HuH-7 (cell line): ENCODE measurements at regions not wholly inside any gene's neighbourhood (a gene's known extent, or its start where the extent isn't known, plus 50 kb on each side); places are given as distances from the start of the nearest gene placed in this dataset.

ENCODE experiments used
- DNase-seq: peaks from one replicate; pipeline ENCODE4 v3.0.0; 2011; ENCODE audit warnings: low spot score

GRCh38 chr3:148389916-148390315 is 307.8 kb upstream of the AGTR1 start:
- DNase-seq = no peak

GRCh38 chr3:148395821-148396220 is 301.9 kb upstream of the AGTR1 start:
- no peak for DNase-seq

GRCh38 chr3:148400754-148401153 is 296.9 kb upstream of the AGTR1 start:
- no peak for DNase-seq

GRCh38 chr3:148408667-148409066 is 289.0 kb upstream of the AGTR1 start:
- no peak for DNase-seq

GRCh38 chr3:148420242-148420641 is 277.5 kb upstream of the AGTR1 start:
- no peak for DNase-seq

- no peak for DNase-seq
Observed at GRCh38 chr3:148428862-148429605, 268.7 kb upstream of the AGTR1 start.

GRCh38 chr3:148433665-148434064 is 264.0 kb upstream of the AGTR1 start:
- DNase-seq = no peak

GRCh38 chr3:148435534-148435933 is 262.2 kb upstream of the AGTR1 start:
- DNase-seq = no peak

- DNase-seq = no peak
Observed at GRCh38 chr3:148439254-148439822, 258.4 kb upstream of the AGTR1 start.

- DNase-seq = no peak
Observed at GRCh38 chr3:148441191-148441590, 256.5 kb upstream of the AGTR1 start.

GRCh38 chr3:148450819-148451218 is 246.9 kb upstream of the AGTR1 start:
- DNase-seq = no peak

- DNase-seq = no peak
Observed at GRCh38 chr3:148451969-148452368, 245.7 kb upstream of the AGTR1 start.

GRCh38 chr3:148453781-148454191 is 243.9 kb upstream of the AGTR1 start:
- no peak for DNase-seq

GRCh38 chr3:148455098-148455497 is 242.6 kb upstream of the AGTR1 start:
- DNase-seq = no peak

GRCh38 chr3:148457886-148458285 is 239.8 kb upstream of the AGTR1 start:
- no peak for DNase-seq

- no peak for DNase-seq
Observed at GRCh38 chr3:148459931-148460513, 237.7 kb upstream of the AGTR1 start.

- DNase-seq = no peak
Observed at GRCh38 chr3:148460686-148461085, 237.0 kb upstream of the AGTR1 start.

- DNase-seq = no peak
Observed at GRCh38 chr3:148464246-148464645, 233.5 kb upstream of the AGTR1 start.

- DNase-seq = no peak
Observed at GRCh38 chr3:148466143-148466542, 231.6 kb upstream of the AGTR1 start.

GRCh38 chr3:148466980-148467740 is 230.5 kb upstream of the AGTR1 start:
- no peak for DNase-seq

- DNase-seq = no peak
Observed at GRCh38 chr3:148477375-148477774, 220.3 kb upstream of the AGTR1 start.

GRCh38 chr3:148493631-148494030 is 204.1 kb upstream of the AGTR1 start:
- DNase-seq = no peak

GRCh38 chr3:148494451-148494850 is 203.3 kb upstream of the AGTR1 start:
- DNase-seq = no peak
